ENCODE measurements at regions not wholly inside any gene's neighbourhood (a gene's known extent, or its start where the extent isn't known, plus 50 kb on each side); places are given as distances from the start of the nearest gene placed in this dataset.
"Not testable (repeated sequence)": the region's sequence is repeated elsewhere in the genome, so short reads cannot be mapped to it uniquely, and the experiment has no call there.

GRCh38 chr3:40691452-40691861 is 166.7 kb downstream of the ZNF621 start:
- no peak overlapping the region for H3K27ac Mint-ChIP-seq
- intact Hi-C loops (cut with micrococcal nuclease) = no loop called here
- Histone ChIP-seq H3K4me2 (replicated peaks; ENCODE audit: extremely low read depth, low read length, poor library complexity, severe bottlenecking) (no peak overlapping the region), H3K27me3 (ENCODE audit: control insufficient read depth in 2 of 2, insufficient read depth in 2 of 2, low read length in 2 of 2) (no peaks in the 10 kb centered on the region), H3K9me3 (replicated peaks in 1 of 2; ENCODE audit: control insufficient read depth in 1 of 2, insufficient read depth in 1 of 2, low read length in 2 of 2) (no peaks in the 10 kb centered on the region), H3K36me3 (replicated peaks in 1 of 2; ENCODE audit: control insufficient read depth in 1 of 2, insufficient read depth in 2 of 2, low read length in 2 of 2) (no peaks in the 10 kb centered on the region), H3K79me2 (ENCODE audit: insufficient read depth, low read length) (no peaks in the 10 kb centered on the region), H4K20me1 (ENCODE audit: insufficient read depth, low read length) (no peaks in the 10 kb centered on the region), H3K4me3 (replicated peaks in 1 of 3; ENCODE audit: low read depth in 2 of 3, low read length in 3 of 3) (no peak overlapping the region), H2AFZ (ENCODE audit: insufficient read depth, low read depth, low read length, poor library complexity, severe bottlenecking) (no peak overlapping the region), H3K9ac (ENCODE audit: insufficient read depth, low read length, poor library complexity, severe bottlenecking) (no peak overlapping the region), H3K27ac (ENCODE audit: low read depth in 1 of 2, low read length in 2 of 2) (no peak overlapping the region), H3K4me1 (ENCODE audit: control insufficient read depth in 1 of 2, insufficient read depth in 2 of 2, low read length in 2 of 2) (peaks cover 5 to 6% of the 10 kb centered on the region in 2 donors)
- DNase-seq = no peak
- no peak overlapping the region for H3K4me3 Mint-ChIP-seq
- H3K36me3 Mint-ChIP-seq = no peaks in the 10 kb centered on the region
- peaks cover 0 to 3% (median 0%) of the 10 kb centered on the region in 7 donors for H3K9me3 Mint-ChIP-seq
- H3K27me3 Mint-ChIP-seq (ENCODE audit: low read depth in 3 of 3) = no peaks in the 10 kb centered on the region
- no peak for TF ChIP-seq CTCF (IDR thresholded peaks at IDR 0.05)
- peaks cover 8% of the 10 kb centered on the region for H3K4me1 Mint-ChIP-seq
- WGBS (ENCODE audit: insufficient coverage) = 79% methylated on average over 4 of the region's 4 CpGs

DNA sequence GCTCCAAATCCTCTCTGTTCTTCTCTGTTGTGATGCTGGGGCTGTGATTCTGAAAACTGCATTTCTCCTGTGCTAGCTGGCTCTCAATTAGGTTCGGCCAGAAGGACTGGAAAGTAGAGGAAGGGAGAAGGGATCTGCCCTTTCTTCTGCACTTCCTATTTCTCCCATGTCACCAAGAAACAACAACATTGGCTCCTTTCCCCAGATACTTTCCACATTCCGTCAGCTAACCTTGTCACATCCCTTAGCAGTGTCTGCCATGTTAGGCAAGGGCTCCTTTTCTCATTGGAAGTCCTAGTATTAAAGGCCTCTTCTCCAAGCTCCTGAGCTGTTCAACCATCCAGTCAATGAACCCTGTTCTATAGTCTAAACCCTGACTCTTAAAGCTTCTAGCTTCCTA is 171.1 kb downstream of the ZNF621 start:
- no peak overlapping the region for H3K27ac Mint-ChIP-seq
- intact Hi-C loops (cut with micrococcal nuclease) = no loop called here
- peaks cover 4% of the 10 kb centered on the region for H3K4me1 Mint-ChIP-seq
- Histone ChIP-seq H3K4me2 (replicated peaks; ENCODE audit: extremely low read depth, low read length, poor library complexity, severe bottlenecking) (no peak overlapping the region), H3K36me3 (replicated peaks in 1 of 2; ENCODE audit: control insufficient read depth in 1 of 2, insufficient read depth in 2 of 2, low read length in 2 of 2) (no peaks in the 10 kb centered on the region), H3K9me3 (replicated peaks in 1 of 2; ENCODE audit: control insufficient read depth in 1 of 2, insufficient read depth in 1 of 2, low read length in 2 of 2) (no peaks in the 10 kb centered on the region), H3K79me2 (ENCODE audit: insufficient read depth, low read length) (no peaks in the 10 kb centered on the region), H4K20me1 (ENCODE audit: insufficient read depth, low read length) (no peaks in the 10 kb centered on the region), H3K9ac (ENCODE audit: insufficient read depth, low read length, poor library complexity, severe bottlenecking) (no peak overlapping the region), H3K27me3 (ENCODE audit: control insufficient read depth in 2 of 2, insufficient read depth in 2 of 2, low read length in 2 of 2) (no peaks in the 10 kb centered on the region), H2AFZ (ENCODE audit: insufficient read depth, low read depth, low read length, poor library complexity, severe bottlenecking) (no peak overlapping the region), H3K27ac (ENCODE audit: low read depth in 1 of 2, low read length in 2 of 2) (no peak overlapping the region), H3K4me3 (replicated peaks in 1 of 3; ENCODE audit: low read depth in 2 of 3, low read length in 3 of 3) (no peak overlapping the region), H3K4me1 (ENCODE audit: control insufficient read depth in 1 of 2, insufficient read depth in 2 of 2, low read length in 2 of 2) (peaks cover 2 to 4% of the 10 kb centered on the region in 2 donors)
- TF ChIP-seq CTCF (IDR thresholded peaks at IDR 0.05) = no peak
- H3K4me3 Mint-ChIP-seq = no peak overlapping the region
- H3K27me3 Mint-ChIP-seq (ENCODE audit: low read depth in 3 of 3) = peaks cover 0 to 3% (median 0%) of the 10 kb centered on the region in 3 donors
- WGBS (ENCODE audit: insufficient coverage) = 80% methylated on average over 1 of the region's 2 CpGs
- DNase-seq = no peak
- H3K36me3 Mint-ChIP-seq = no peaks in the 10 kb centered on the region
- peaks cover 0 to 4% (median 1%) of the 10 kb centered on the region in 7 donors for H3K9me3 Mint-ChIP-seq

DNA sequence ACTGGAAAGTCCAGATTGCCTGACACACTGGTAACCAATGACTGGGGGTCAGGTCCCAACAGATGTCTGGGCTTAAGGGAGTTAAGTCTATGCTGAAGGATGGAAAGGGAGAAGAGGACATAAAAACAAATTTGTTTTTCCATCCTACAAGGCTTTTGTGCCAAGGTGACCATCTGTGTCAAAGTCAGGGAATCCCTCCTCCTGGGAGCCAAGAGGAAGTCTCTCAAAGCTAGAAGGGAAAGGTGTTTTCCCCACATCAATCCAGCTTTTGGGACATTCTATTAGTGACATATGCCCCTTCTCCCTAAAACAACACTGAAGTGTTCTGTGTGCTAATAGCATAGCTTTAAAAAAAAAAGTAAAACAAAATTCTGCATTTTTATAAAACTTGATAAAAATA is 173.9 kb downstream of the ZNF621 start:
- not testable (repeated sequence) for H3K36me3 Mint-ChIP-seq

More for the DNA sequence above, 173.9 kb downstream of the ZNF621 start:
- H3K4me1 ChIP-seq (ENCODE audit: control insufficient read depth in 1 of 2, insufficient read depth in 2 of 2, low read length in 2 of 2); H3K36me3 ChIP-seq (replicated peaks in 1 of 2; ENCODE audit: control insufficient read depth in 1 of 2, insufficient read depth in 2 of 2, low read length in 2 of 2); H3K9me3 ChIP-seq (replicated peaks in 1 of 2; ENCODE audit: control insufficient read depth in 1 of 2, insufficient read depth in 1 of 2, low read length in 2 of 2); H3K27ac Mint-ChIP-seq; H3K27ac ChIP-seq (ENCODE audit: low read depth in 1 of 2, low read length in 2 of 2); H3K27me3 Mint-ChIP-seq (ENCODE audit: low read depth in 3 of 3); H4K20me1 ChIP-seq (ENCODE audit: insufficient read depth, low read length); H3K4me1 Mint-ChIP-seq; H3K4me3 Mint-ChIP-seq; H3K79me2 ChIP-seq (ENCODE audit: insufficient read depth, low read length); H3K9me3 Mint-ChIP-seq; H3K27me3 ChIP-seq (ENCODE audit: control insufficient read depth in 2 of 2, insufficient read depth in 2 of 2, low read length in 2 of 2); H2AFZ ChIP-seq (ENCODE audit: insufficient read depth, low read depth, low read length, poor library complexity, severe bottlenecking); DNase-seq; H3K4me3 ChIP-seq (replicated peaks in 1 of 3; ENCODE audit: low read depth in 2 of 3, low read length in 3 of 3); H3K9ac ChIP-seq (ENCODE audit: insufficient read depth, low read length, poor library complexity, severe bottlenecking); intact Hi-C loops (cut with micrococcal nuclease); H3K4me2 ChIP-seq (replicated peaks; ENCODE audit: extremely low read depth, low read length, poor library complexity, severe bottlenecking): not testable (repeated sequence)

Measured in CD14-positive monocyte (primary cell).